ENCODE measurements at regions not wholly inside any gene's neighbourhood (a gene's known extent, or its start where the extent isn't known, plus 50 kb on each side); places are given as distances from the start of the nearest gene placed in this dataset.

DNA sequence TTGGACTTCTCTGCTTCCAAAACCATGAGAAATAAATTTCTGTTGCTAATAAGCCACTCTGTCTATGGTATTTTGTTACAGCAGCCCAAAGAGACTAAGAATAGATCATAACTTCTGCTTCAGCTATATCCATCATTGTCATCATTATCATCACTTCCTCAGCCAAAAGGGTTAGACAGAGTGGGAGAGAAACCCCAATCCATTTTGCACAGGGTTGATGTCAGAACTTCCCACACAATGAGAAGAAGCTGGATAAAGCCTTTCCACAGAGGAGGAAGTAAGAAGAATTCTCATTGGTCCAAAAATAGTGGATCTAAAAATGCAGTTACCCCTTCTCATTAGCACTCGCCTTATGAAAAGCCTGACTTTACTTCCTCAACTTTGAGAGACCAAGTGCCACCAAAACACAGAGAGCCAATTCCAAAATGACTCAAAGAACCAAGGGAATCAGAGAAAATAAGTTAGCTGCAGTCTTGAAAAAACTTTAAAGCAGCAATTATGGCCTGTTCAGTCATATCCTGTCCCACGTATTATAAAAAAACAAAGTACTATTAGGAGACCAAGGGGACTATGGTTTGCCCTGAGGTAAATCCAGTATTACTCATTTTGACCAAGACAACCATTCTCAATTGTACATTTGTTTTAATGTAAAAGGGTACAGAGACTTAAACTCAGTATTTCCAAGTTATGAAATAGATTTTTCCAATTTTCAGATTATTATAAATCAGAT, 80.2 kb downstream of the WNT5A start:
- TF ChIP-seq, protein P1, sequence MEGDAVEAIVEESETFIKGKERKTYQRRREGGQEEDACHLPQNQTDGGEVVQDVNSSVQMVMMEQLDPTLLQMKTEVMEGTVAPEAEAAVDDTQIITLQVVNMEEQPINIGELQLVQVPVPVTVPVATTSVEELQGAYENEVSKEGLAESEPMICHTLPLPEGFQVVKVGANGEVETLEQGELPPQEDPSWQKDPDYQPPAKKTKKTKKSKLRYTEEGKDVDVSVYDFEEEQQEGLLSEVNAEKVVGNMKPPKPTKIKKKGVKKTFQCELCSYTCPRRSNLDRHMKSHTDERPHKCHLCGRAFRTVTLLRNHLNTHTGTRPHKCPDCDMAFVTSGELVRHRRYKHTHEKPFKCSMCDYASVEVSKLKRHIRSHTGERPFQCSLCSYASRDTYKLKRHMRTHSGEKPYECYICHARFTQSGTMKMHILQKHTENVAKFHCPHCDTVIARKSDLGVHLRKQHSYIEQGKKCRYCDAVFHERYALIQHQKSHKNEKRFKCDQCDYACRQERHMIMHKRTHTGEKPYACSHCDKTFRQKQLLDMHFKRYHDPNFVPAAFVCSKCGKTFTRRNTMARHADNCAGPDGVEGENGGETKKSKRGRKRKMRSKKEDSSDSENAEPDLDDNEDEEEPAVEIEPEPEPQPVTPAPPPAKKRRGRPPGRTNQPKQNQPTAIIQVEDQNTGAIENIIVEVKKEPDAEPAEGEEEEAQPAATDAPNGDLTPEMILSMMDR (IDR thresholded peaks at IDR 0.05) = no peak
- no peak overlapping the region for H3K4me3 ChIP-seq
- intact Hi-C loops (cut with DNase I; ENCODE audit: low total_unique reads) = no loop called here
- H3K27me3 ChIP-seq = no peaks in the 10 kb centered on the region
- H3K9me3 ChIP-seq = peaks cover 0 to 6% (median 0%) of the 10 kb centered on the region in 3 donors
- H3K36me3 ChIP-seq = no peaks in the 10 kb centered on the region
- H3K27ac ChIP-seq = no peak overlapping the region
- H3K4me1 ChIP-seq = no peaks in the 10 kb centered on the region
- DNase-seq = no peak

- DNase-seq = no peak
- peaks cover 0 to 6% (median 0%) of the 10 kb centered on the region in 3 donors for H3K9me3 ChIP-seq
- intact Hi-C loops (cut with DNase I; ENCODE audit: low total_unique reads) = no loop called here
Observed at GRCh38 chr3:55405436-55405835, 81.7 kb downstream of the WNT5A start.

GRCh38 chr3:55402886-55403609, 84.1 kb downstream of the WNT5A start:
- Histone ChIP-seq H3K36me3 (no peaks in the 10 kb centered on the region), H3K4me1 (no peaks in the 10 kb centered on the region), H3K27ac (no peak overlapping the region), H3K27me3 (no peaks in the 10 kb centered on the region), H3K4me3 (no peak overlapping the region), H3K9me3 (peaks cover 0 to 6% (median 0%) of the 10 kb centered on the region in 3 donors)
- DNase-seq = no peak
- TF ChIP-seq, protein P1 (IDR thresholded peaks at IDR 0.05) = no peak
- intact Hi-C loops (cut with DNase I; ENCODE audit: low total_unique reads) = no loop called here

More at GRCh38 chr3:55405436-55405835, 81.7 kb downstream of the WNT5A start:
- no peaks in the 10 kb centered on the region for H3K27me3 ChIP-seq
- TF ChIP-seq, protein P1 (IDR thresholded peaks at IDR 0.05) = no peak
- no peaks in the 10 kb centered on the region for H3K4me1 ChIP-seq
- H3K27ac ChIP-seq = no peak overlapping the region
- no peaks in the 10 kb centered on the region for H3K36me3 ChIP-seq
- H3K4me3 ChIP-seq = no peak overlapping the region

DNA sequence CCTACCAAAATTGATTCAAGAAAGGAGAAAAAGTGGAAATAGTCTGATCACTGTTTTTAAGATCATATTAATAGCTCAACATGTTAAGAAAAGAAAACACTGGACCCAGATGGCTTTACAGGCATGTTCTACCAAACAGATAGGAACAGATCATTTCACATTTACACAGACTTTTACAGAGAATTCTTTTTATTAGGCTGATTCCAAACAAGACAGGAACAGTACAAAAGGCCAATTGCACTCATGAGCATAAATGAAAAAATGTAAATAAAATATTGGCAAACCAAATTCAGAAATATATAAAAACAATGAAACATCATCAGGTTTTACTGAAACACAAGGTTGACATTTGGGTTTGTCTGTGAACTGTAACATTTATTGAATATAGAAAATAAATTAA, 106.5 kb downstream of the WNT5A start:
- Histone ChIP-seq H3K27me3 (no peaks in the 10 kb centered on the region), H3K4me3 (no peak overlapping the region), H3K36me3 (no peaks in the 10 kb centered on the region), H3K9me3 (no peaks in the 10 kb centered on the region), H3K4me1 (no peaks in the 10 kb centered on the region), H3K27ac (no peak overlapping the region)
- intact Hi-C loops (cut with DNase I; ENCODE audit: low total_unique reads) = no loop called here
- TF ChIP-seq, protein P1 (IDR thresholded peaks at IDR 0.05) = no peak
- no peak for DNase-seq

DNA sequence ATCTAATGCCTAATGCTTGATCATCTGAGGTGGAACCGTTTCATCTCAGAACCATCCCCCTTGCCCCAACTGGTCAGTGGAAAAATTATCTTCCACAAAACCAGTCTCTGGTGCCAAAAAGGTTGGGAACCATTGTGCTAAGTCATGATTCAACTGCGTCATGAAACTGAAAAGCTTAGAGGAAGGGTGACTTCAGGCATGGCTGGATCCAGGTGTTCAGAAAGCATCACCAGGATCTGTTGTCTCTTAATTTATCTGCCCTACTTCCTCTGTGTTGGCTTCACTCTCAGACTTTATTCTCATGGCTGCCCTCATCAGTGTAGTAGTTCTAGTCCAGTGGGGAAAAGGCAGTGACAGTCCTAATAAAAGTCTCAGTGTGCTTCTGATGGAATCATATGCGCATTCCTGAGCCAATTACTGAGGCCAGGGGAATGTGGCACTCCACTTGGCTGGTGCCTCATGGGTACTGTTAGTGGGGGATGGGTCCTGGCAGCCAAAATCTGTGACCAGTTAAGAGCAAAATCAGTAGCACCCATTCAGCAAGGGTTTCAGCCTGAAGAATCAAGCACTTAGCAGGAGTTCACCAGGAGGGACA, 110.3 kb downstream of the WNT5A start:
- Histone ChIP-seq H3K27me3 (peaks cover 0 to 2% of the 10 kb centered on the region in 2 donors), H3K4me3 (no peak overlapping the region), H3K36me3 (no peaks in the 10 kb centered on the region), H3K27ac (no peak overlapping the region), H3K9me3 (no peaks in the 10 kb centered on the region), H3K4me1 (no peaks in the 10 kb centered on the region)
- DNase-seq = no peak
- TF ChIP-seq, protein P1 (IDR thresholded peaks at IDR 0.05) = no peak
- intact Hi-C loops (cut with DNase I; ENCODE audit: low total_unique reads) = no loop called here
